Peyer's patch (tissue), 4 donors: ENCODE measurements at regions not wholly inside any gene's neighbourhood (a gene's known extent, or its start where the extent isn't known, plus 50 kb on each side); places are given as distances from the start of the nearest gene placed in this dataset.

Experiments
- DNase-seq, 3 donors: peaks; one replicate each; pipeline ENCODE4 v3.0.0-alpha.2; 2017 to 2019
- H3K27ac ChIP-seq, 4 donors: fragments of 200-600 bp; sonication (generic); one replicate each; pipeline ENCODE4 v1.5.1; 2016 to 2019
- H3K27me3 ChIP-seq, 2 donors: fragments of 200-600 bp; sonication (generic); one replicate each; pipeline ENCODE4 v1.5.1; 2019
- H3K36me3 ChIP-seq, 3 donors: fragments of 200-600 bp; sonication (generic); one replicate each; pipeline ENCODE4 v1.5.1; 2016 to 2019
- H3K4me1 ChIP-seq, 4 donors: fragments of 200-600 bp; sonication (generic); one replicate each; pipeline ENCODE4 v1.5.1; 2016 to 2019
- H3K4me3 ChIP-seq, 4 donors: fragments of 200-600 bp; sonication (generic); 1 replicate in 3 of 4; 2 replicates in 1 of 4; pipeline ENCODE4 v1.5.1; 2016 to 2019; ENCODE audit warnings: mild to moderate bottlenecking in 1 of 4
- H3K9me3 ChIP-seq, 4 donors: fragments of 200-600 bp; sonication (generic); one replicate each; pipeline ENCODE4 v1.5.1; 2016 to 2019; ENCODE audit warnings: mild to moderate bottlenecking in 1 of 4
- CTCF ChIP-seq, 6 experiments: fragments of 450-650 bp in 4 of 6; fragments of 200-600 bp in 2 of 6; sonication (generic) in 1 of 6; IDR thresholded peaks; one replicate each; pipeline ENCODE4 v1.5.1; 2017 to 2019; ENCODE audit warnings: antibody characterized with exemption in 6 of 6, mild to moderate bottlenecking in 3 of 6, moderate library complexity in 1 of 6
- POLR2A ChIP-seq, 2 donors: fragments of 450-650 bp; IDR thresholded peaks; one replicate each; pipeline ENCODE4 v1.5.1; 2017; ENCODE audit warnings: antibody characterized with exemption in 2 of 2, mild to moderate bottlenecking in 2 of 2, moderate library complexity in 2 of 2

DNA sequence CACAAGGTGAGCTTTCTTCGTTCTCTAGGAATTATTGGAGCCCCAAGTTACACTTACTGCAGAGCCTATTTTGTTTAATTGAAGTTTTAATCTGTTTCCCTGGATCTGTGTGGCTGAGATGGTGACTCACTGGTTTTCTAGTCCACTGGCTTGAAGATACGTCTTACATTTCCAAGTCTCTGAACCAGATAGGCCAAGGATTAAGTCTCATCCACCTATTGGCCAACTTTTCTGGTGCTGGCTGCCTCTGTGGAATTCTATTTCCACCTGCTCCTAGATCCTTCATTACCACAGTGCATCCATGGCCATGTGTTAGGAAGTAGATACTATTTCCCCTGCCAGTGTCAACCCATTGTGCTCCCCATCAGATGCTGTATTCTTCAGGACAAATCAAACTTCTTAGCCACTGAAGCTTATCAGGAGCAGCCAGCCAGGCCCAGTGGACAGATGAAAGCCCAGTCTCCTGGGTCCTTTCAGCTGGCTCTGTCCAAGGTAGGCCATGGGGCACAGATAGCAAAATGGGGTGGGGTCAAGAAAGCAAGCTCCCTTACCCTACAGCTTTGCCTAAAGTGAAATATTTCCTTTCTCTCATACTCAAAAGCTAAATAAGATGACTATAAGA is 198.8 kb upstream of the TCF4 start:
- no peak overlapping the region for H3K27ac ChIP-seq
- H3K9me3 ChIP-seq = no peaks in the 10 kb centered on the region
- no peaks in the 10 kb centered on the region for H3K4me1 ChIP-seq
- no peak for DNase-seq
- H3K36me3 ChIP-seq = no peaks in the 10 kb centered on the region
- H3K4me3 ChIP-seq = no peak overlapping the region
- TF ChIP-seq CTCF (IDR thresholded peaks at IDR 0.05) (no peak), POLR2A (IDR thresholded peaks at IDR 0.05) (no peak)
- H3K27me3 ChIP-seq = no peaks in the 10 kb centered on the region

DNA sequence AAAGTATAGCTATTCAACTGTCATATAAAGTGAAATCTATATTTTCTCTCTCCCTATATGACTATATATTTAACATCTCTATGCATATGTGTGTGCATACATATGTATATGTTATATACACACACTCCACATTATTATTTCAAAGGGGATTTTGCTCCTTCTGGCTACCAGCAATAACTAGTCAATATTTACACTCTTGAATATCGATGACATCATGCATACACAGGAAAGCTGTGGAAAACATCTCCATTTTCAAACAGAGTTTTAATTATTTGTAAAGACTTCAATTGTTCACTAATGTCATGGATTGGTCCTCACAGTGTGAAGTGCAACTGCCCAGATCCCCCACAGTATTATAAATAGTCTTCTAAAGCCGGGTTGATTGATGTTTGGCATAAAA is 195.9 kb upstream of the TCF4 start:
- DNase-seq = no peak
- H3K27me3 ChIP-seq = no peaks in the 10 kb centered on the region
- H3K36me3 ChIP-seq = no peaks in the 10 kb centered on the region
- H3K27ac ChIP-seq = no peak overlapping the region
- H3K4me1 ChIP-seq = no peaks in the 10 kb centered on the region
- no peak overlapping the region for H3K4me3 ChIP-seq
- no peaks in the 10 kb centered on the region for H3K9me3 ChIP-seq
- TF ChIP-seq POLR2A (IDR thresholded peaks at IDR 0.05) (no peak), CTCF (IDR thresholded peaks at IDR 0.05) (no peak)

DNA sequence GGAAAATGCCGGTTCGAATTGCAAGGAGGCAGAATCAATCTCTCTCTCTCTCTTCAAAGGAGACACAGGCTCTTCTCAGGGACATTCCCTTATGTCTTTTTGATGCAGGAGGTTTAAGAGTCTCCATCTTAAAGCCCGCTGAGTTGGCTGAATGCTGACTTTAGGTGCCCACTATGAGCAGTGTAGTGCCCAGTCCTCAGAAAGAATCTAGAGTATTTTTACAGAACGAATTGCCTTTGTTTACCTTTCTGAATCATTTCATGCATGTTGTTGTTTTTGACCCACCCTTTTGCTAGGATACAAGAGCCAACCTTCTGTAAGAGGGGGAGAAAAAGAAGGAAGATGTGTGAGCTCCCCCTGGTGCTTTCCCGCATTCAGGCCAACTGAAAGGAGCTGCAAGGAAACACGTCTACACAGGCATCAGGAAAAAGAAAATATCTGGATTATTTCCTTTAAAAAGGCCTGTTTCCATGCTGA is 193.5 kb upstream of the TCF4 start:
- TF ChIP-seq POLR2A (IDR thresholded peaks at IDR 0.05) = no peak
- peak in 3 of 6 experiments; percentile 17 to 33 (median 27) for TF ChIP-seq CTCF (IDR thresholded peaks at IDR 0.05)
- no peak for DNase-seq
- no peaks in the 10 kb centered on the region for H3K27me3 ChIP-seq
- H3K36me3 ChIP-seq = no peaks in the 10 kb centered on the region
- no peaks in the 10 kb centered on the region for H3K9me3 ChIP-seq
- no peak overlapping the region for H3K4me3 ChIP-seq
- no peaks in the 10 kb centered on the region for H3K4me1 ChIP-seq
- peak overlapping the region in 1 of 4 donors; percentile 3 for H3K27ac ChIP-seq

GRCh38 chr18:55780586-55781071 is 192.6 kb upstream of the TCF4 start:
- Histone ChIP-seq H3K9me3 (no peaks in the 10 kb centered on the region), H3K36me3 (no peaks in the 10 kb centered on the region), H3K27me3 (no peaks in the 10 kb centered on the region), H3K4me1 (no peaks in the 10 kb centered on the region), H3K4me3 (peak overlapping the region; percentile 47 to 56 (median 52)), H3K27ac (peak overlapping the region in 3 of 4 donors; percentile 52 to 69 (median 52))
- no peak for DNase-seq
- TF ChIP-seq POLR2A (IDR thresholded peaks at IDR 0.05) = no peak

DNA sequence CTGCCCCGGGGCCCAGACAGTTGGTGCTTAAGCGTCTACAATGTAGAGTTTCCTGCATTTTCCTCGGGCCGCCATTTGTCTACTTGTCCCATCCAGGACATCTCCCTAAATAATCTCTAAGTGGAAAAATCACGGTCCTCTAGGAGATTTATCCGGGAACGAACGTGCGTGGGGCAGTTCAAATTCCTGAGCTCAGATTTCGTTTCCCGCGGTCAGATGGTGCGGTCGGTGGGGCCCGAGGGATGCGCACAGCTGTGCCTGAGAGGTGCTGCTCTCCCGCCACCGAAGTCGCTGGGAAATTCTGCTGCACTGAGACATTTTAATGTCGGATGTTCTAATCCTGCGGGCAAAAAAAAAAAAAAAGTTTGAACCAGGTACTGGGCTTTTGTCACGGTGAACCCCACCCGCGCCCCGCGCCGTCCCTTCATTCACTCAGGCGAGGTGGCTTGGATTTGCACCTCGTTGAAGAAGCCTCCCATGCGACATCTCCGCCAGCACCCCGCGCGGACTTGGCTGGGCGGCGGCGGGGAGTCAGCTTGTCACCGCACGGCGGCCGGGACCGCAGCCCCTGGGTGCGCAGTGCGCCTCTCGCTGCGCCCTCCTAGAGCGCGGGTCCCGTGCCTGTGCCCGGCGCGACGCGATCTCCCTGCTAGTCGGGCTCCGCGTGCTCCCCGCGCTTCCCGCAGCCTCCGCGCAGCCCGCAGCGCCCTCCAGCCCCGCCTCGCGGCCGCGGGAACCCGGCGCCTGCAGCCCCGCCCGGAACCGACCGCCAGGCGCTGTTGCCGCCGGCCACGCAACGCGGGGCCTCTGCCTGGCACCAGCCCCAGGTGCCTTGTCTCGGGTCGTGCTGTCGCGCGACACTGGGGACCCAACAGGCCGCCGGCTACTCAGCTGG is 191.9 kb upstream of the TCF4 start:
- Histone ChIP-seq H3K4me3 (peak overlapping the region; percentile 47 to 56 (median 52)), H3K4me1 (no peaks in the 10 kb centered on the region), H3K27me3 (no peaks in the 10 kb centered on the region), H3K36me3 (no peaks in the 10 kb centered on the region), H3K27ac (peak overlapping the region in 3 of 4 donors; percentile 52 to 69 (median 52)), H3K9me3 (no peaks in the 10 kb centered on the region)
- DNase-seq = peak; percentile 36 to 48 (median 46)
- TF ChIP-seq CTCF (IDR thresholded peaks at IDR 0.05) (peak in 1 of 6 experiments; percentile 12), POLR2A (IDR thresholded peaks at IDR 0.05) (no peak)
